Dedifferentiated amniotic fluid mesenchymal stem cell (primary cell): ENCODE measurements at regions not wholly inside any gene's neighbourhood (a gene's known extent, or its start where the extent isn't known, plus 50 kb on each side); places are given as distances from the start of the nearest gene placed in this dataset.
"Not testable (repeated sequence)": the region's sequence is repeated elsewhere in the genome, so short reads cannot be mapped to it uniquely, and the experiment has no call there.

Experiments used
- DNase-seq: peaks from one replicate; pipeline ENCODE4 v3.0.0-alpha.2; 2016; ENCODE audit errors: extremely low spot score

GRCh38 chr6:144395014-144395413 lies 109.9 kb downstream of the UTRN start:
- DNase-seq: no peak

GRCh38 chr6:144395826-144396225 lies 110.7 kb downstream of the UTRN start:
- no peak for DNase-seq

GRCh38 chr6:144397141-144397540 lies 112.0 kb downstream of the UTRN start:
- no peak for DNase-seq

GRCh38 chr6:144400321-144400720 lies 115.2 kb downstream of the UTRN start:
- no peak for DNase-seq

- DNase-seq: no peak
These were observed 116.9 kb downstream of the UTRN start for GRCh38 chr6:144401736-144402733.

GRCh38 chr6:144402750-144403149 lies 117.6 kb downstream of the UTRN start:
- DNase-seq: no peak

- no peak for DNase-seq
These were observed 120.0 kb downstream of the UTRN start for GRCh38 chr6:144405163-144405562.

GRCh38 chr6:144406796-144407195 lies 121.7 kb downstream of the UTRN start:
- no peak for DNase-seq

GRCh38 chr6:144408161-144408560 lies 123.0 kb downstream of the UTRN start:
- no peak for DNase-seq

- no peak for DNase-seq
These were observed 124.9 kb downstream of the UTRN start for GRCh38 chr6:144410059-144410458.

- DNase-seq: not testable (repeated sequence)
These were observed 125.4 kb downstream of the UTRN start for GRCh38 chr6:144410574-144410973.

- no peak for DNase-seq
These were observed 126.5 kb downstream of the UTRN start for GRCh38 chr6:144411531-144412165.

- DNase-seq: no peak
These were observed 128.3 kb downstream of the UTRN start for GRCh38 chr6:144413418-144413817.

- DNase-seq: peak; percentile 87
These were observed 129.9 kb downstream of the UTRN start for GRCh38 chr6:144415014-144415413.

- no peak for DNase-seq
These were observed 130.7 kb downstream of the UTRN start for GRCh38 chr6:144415835-144416237.

GRCh38 chr6:144416244-144416643 lies 131.1 kb downstream of the UTRN start:
- DNase-seq: no peak

- DNase-seq: no peak
These were observed 131.6 kb downstream of the UTRN start for GRCh38 chr6:144416773-144417172.

GRCh38 chr6:144417681-144418080 lies 132.5 kb downstream of the UTRN start:
- DNase-seq: no peak

GRCh38 chr6:144418959-144419545 lies 133.9 kb downstream of the UTRN start:
- DNase-seq: no peak

GRCh38 chr6:144423167-144423566 lies 138.0 kb downstream of the UTRN start:
- DNase-seq: no peak

- DNase-seq: no peak
These were observed 144.6 kb downstream of the UTRN start for GRCh38 chr6:144429753-144430152.

GRCh38 chr6:144433446-144433845 lies 148.3 kb downstream of the UTRN start:
- not testable (repeated sequence) for DNase-seq
